ENCODE measurements at regions not wholly inside any gene's neighbourhood (a gene's known extent, or its start where the extent isn't known, plus 50 kb on each side); places are given as distances from the start of the nearest gene placed in this dataset.
"Not testable (repeated sequence)": the region's sequence is repeated elsewhere in the genome, so short reads cannot be mapped to it uniquely, and the experiment has no call there.

GRCh38 chrX:16067886-16068515, 55.4 kb upstream of the GRPR start:
- no peak for DNase-seq

DNA sequence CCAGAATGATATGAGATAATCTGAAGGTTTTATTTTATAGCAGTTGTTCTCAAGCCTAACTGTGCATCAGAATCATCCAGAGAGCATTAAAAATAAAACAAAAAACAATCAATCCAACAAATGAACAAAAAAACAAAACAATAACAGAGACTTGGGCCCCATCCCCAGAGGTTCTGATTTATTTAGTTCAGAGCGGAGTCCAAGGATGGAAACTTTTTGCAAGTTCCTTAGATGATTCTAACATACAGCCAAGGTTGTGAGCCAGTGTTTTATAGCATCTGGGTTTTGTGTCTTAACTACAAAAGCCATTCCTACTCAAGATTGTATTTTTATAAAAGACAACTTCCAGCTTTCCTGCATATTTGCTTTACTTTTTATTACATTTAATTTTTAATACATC, 59.4 kb upstream of the GRPR start:
- DNase-seq = no peak

DNA sequence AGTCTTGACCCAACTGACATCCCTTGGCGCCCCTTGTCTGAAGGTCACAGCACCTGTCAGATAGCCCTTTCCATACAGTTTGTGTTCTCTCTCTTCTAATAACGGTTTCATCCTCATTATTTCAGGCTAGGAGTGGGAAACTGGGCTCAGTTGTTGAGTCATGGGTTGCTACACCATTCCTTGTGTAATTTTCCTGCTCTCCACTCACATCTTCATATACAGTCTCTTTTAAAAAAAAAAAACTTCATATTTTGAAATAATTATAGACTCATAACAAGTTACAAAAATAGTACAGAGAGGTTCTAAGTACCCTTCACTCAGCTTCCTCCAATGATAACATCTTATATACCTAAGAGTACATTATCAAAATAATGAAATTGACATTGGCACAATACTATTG, 60.2 kb upstream of the GRPR start:
- no peak for DNase-seq

DNA sequence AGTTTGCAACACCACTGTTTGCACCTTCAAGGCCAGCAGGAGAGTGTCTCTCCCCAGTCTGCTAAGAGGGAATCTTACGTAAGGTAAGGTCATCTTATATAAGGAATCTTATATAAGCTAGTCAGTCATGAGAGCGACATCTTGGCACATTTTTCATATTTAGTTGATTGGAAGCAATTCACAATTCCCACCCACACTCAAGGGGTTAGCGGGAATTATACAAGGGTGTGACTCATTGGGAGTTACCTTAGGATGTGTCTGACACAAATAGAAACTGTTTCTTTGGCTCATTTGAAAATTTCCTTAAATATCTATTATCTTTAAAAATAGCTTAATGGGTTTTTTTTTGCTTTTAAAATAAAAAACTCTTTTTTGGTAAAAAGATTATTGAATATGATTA, 62.1 kb upstream of the GRPR start:
- no peak for DNase-seq

DNA sequence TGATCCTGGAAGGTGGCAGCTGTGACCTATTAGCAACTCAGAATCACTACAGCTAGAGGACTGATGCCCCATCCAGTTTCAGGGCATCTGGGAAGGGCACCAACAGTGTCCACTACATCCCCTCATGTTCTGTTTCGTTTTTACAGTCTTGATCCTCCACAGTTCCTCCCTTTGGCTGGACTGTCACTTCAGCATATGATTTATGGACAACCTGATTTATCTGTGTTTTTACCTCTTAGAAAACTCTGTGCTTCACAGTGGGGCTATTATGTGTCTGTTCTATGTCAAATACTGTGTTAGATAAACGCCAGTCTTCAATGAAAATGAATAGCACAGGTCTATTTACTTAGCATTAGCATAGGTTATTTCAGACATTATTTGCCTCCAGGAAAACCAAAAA, 63.1 kb upstream of the GRPR start:
- no peak for DNase-seq

DNA sequence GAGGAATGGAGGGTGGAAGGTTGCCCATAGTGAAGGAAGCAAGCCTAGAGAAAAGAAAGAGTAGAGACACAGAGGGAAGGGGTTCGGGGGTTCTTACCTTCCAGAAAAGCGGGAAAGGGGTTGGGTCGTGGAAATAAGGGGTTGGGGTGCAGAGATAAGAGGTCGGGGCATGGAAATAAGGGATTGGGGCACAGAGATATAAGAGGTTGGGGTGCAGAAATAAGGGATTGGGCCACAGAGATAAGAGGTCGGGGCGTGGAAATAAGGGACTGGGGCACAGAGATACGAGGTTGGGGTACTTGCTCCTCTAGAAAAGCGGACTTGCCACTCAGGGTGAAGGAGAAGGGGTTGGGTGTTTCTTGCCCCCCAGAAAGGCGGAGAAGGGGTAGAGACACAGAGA, 74.2 kb upstream of the GRPR start:
- not testable (repeated sequence) for DNase-seq

DNA sequence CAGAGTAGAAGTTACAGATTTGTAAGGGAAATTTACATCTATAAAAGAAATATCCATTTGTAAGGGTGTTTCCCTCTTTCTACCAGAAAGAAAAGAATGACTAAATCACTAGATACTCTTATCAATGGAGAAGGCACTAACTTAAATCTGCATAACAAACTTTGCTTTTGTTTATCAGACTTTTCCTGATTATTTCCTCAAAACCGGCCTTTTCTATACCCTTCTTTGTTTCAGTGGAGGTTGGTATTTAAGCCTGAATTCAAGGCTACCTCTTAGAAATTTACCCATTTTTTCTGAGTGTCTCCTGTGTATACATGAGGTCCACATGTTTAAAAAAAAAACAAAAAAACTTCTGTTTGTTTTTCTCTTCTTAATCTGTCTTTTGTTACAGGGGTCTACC, 80.4 kb upstream of the GRPR start:
- DNase-seq = no peak

- no peak for DNase-seq
Measured at GRCh38 chrX:16039834-16040233, 83.5 kb upstream of the GRPR start.

DNA sequence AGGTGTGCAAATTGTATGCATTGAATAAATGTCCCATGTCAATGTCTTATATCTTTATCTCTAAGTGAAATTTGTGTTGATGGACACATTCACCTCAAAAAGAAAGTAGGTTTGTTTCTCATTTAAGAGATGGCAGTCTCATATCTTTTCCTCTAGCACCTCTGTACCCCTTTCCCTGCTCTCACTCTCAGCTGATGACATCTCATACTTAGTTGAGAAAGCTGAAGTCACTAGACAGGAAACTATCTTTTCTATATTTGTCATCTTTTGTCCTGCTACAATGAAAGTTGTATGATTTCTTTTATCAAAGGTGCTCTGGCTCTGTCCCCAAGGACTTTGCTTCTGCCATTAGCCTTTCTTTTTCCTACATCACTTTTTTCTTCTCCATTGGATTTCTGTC, 84.0 kb upstream of the GRPR start:
- no peak for DNase-seq

GRCh38 chrX:16033331-16033730, 90.0 kb upstream of the GRPR start:
- DNase-seq = no peak

- DNase-seq = no peak
Measured at GRCh38 chrX:16028576-16028975, 94.8 kb upstream of the GRPR start.

- DNase-seq = no peak
Measured at GRCh38 chrX:16023790-16024734, 99.3 kb upstream of the GRPR start.

GRCh38 chrX:16022580-16023200, 100.7 kb upstream of the GRPR start:
- DNase-seq = no peak

- no peak for DNase-seq
Measured at GRCh38 chrX:16018291-16018690, 105.1 kb upstream of the GRPR start.

DNA sequence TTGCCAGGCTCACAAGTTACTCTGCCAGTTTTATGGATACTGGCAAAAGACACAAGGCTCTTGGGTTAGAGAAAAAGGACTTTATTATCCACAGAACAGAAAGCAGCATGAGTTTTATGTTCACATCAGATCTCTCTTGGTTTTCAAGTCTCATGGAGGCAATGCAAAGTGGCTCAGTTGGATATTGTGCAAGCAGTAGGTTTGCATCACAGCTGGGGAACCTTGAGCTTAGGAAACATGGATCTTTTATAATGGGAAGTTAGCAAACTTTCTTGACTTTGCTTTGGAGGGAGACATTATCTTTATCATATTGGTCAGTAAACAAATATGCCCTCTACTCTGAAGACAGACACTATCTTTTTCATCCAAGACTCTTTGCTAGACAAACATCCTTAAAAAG, 109.2 kb upstream of the GRPR start:
- DNase-seq = no peak

- no peak for DNase-seq
Measured at GRCh38 chrX:16012250-16012649, 111.1 kb upstream of the GRPR start.

GRCh38 chrX:16005917-16006316, 117.4 kb upstream of the GRPR start:
- DNase-seq = no peak

GRCh38 chrX:16002185-16002584, 121.2 kb upstream of the GRPR start:
- no peak for DNase-seq

DNA sequence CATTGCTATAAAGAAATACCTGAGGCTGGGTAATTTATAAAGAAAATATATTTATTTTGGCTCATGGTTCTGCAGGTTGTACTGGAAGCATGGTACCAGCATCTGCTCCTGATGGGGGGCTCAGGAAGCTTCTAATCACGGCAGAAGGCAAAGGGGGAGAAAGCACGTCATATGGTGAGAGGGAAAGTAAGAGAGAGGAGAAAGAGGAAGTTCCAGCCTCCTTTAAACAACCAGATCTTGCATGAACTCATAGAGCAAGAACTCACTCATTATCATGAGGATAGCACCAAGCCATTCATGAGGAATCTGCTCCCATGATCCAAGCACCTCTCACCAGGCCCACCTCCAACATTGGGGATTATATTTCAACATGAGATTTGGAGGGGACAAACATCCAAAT, 125.0 kb upstream of the GRPR start:
- no peak for DNase-seq

DNA sequence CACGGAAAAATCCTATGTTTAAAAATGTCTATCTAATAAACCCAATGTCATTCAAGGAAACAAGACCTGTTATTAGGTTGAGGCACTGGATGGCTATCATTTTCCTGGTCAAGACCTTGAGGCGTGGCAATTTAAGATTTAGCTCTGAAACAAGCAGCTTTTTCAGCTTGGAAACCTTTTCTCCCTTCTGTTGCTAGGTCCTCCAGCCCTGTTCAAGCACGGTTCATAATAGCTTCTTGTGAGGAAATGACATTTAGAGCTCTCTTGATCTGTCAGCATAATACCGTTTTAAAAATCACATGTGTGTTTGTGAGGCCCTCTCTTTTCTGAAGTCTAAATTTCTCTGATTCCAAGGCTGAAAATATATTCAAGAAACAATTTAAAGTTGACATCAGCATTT, 133.6 kb upstream of the GRPR start:
- no peak for DNase-seq

DNA sequence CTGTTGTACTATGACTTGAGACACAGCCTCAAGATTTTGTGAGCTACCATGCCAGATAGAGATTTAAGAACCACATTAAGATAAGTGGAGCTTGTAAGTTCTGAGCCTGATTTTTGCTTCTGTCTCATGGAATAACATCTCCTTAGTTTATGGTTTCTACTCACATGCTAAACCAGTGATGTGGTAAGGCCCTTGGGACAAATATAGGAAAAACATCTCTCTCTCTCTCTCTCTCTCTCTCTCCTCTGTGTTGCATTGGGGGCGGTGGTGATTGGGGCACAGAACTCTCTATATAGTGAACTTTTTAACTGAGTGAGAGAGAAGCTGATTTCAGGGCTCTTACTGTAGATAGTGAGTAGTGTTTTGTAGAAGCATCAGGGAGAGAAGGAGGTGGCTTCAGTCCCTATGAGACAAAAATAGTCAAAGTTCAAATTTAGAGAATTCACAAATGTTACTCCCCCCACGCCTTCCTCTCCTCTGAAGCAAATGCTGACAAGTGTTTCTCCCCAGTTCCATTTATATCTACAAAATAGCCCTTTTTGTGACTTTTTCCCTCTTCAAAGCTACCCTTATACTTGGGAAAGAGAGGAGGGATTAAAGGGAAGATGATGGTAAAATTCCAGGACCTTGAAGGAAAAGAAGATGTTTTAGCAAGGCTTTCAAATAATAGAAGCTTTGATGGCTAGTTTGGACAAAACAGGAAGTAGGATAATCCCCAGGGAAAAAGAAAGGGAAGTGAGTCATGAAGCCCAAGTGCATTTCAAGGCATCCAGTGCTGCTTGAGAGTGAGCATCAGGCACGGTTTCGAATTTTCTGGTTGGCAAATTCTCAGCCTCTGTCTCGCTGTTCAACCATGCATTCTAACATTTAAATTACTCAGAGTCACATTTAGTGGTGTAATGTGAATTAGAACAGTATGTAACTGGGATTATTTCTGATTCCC, 134.3 kb upstream of the AP1S2 start:
- DNase-seq = no peak

- DNase-seq = peak; percentile 0 to 1
Measured at GRCh38 chrX:15985937-15986336, 131.3 kb upstream of the AP1S2 start.

DNA sequence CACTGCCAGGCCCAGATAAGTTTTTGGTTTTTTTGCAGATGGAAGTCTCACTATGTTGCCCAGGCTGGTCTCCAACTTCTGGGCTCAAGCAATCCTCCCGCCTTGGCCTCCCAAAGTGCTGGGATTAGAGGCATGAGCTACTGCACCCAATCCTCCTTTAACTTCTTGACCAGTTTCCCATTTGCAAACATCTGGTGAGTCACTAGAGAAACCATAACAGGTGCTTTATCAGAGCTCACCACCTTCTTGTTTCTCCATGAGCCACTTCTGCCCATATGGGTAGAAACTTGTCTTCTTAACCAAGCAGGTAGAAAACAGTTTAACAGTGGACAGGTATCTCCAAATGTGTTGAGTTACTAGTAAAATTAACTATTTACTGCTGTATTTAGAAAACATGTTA, 128.4 kb upstream of the AP1S2 start:
- DNase-seq = no peak

Measured in stimulated activated CD4-positive, alpha-beta T cell treated with anti-CD3 and anti-CD28 coated beads, Interleukin-4, amount 100 ng/mL, for 4 hours (primary cell).